Mammary epithelial cell (primary cell): ENCODE measurements at regions not wholly inside any gene's neighbourhood (a gene's known extent, or its start where the extent isn't known, plus 50 kb on each side); places are given as distances from the start of the nearest gene placed in this dataset.

Experiments used
- CTCF ChIP-seq, 2 donors: IDR thresholded peaks in 1 of 2; conservative IDR thresholded peaks in 1 of 2; 2 replicates each; pipeline ENCODE4 v1.5.1; 2011 to 2012; ENCODE audit warnings: inconsistent platforms in 2 of 2, low read length in 2 of 2, mild to moderate bottlenecking in 2 of 2, control low read depth in 1 of 2, low read depth in 1 of 2; ENCODE audit not compliant: insufficient read depth in 1 of 2; ENCODE audit errors: extremely low read depth in 1 of 2
- EZH2 ChIP-seq: IDR thresholded peaks from 2 replicates; pipeline ENCODE4 v1.6.1; 2012; ENCODE audit warnings: low read length, inconsistent platforms, borderline replicate concordance

- TF ChIP-seq EZH2 (no peak), CTCF (conservative IDR thresholded peaks at IDR 0.05 in 1 of 2, IDR thresholded peaks at IDR 0.05 in 1 of 2; ENCODE audit: extremely low read depth in 1 of 2, insufficient read depth in 1 of 2, low read depth in 1 of 2, low read length in 2 of 2) (no peak)
Measured at GRCh38 chr1:112318263-112318662, 77.8 kb upstream of the CTTNBP2NL start.
